ENCODE measurements at regions not wholly inside any gene's neighbourhood (a gene's known extent, or its start where the extent isn't known, plus 50 kb on each side); places are given as distances from the start of the nearest gene placed in this dataset.

DNA sequence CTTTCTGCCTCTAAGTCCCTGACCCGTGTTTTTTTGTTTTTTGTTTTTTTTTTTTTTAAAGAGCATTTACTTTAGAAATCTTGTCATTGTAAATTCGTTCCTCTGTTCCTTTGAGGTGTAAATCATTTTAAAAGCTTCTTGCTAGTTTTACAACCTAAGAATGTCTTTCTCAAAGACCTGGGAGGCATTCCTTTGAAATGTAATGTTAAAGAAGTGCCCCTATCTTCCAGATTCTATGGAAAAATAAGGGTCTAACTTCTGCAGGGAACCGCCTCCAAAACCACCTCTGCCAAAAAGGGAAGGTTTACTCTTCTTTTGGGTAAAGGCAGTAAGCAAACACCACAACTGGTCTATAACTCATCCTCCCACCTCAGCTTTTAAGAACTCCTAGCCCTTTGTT lies 259.6 kb upstream of the ZNF804A start:
- no peak for TF ChIP-seq CTCF (IDR thresholded peaks at IDR 0.05)
- no peak for TF ChIP-seq EP300 (IDR thresholded peaks at IDR 0.05)
